WERI-Rb-1 (cell line): ENCODE measurements at regions not wholly inside any gene's neighbourhood (a gene's known extent, or its start where the extent isn't known, plus 50 kb on each side); places are given as distances from the start of the nearest gene placed in this dataset.

ENCODE experiments used
- DNase-seq: peaks from one replicate; pipeline ENCODE4 v3.0.0-alpha.2; 2020
- H3K27ac ChIP-seq: fragments of 250-450 bp; sonication (Bioruptor Pico); 2 replicates; pipeline ENCODE4 v1.5.1; 2020; ENCODE audit warnings: mild to moderate bottlenecking, moderate library complexity
- H3K27me3 ChIP-seq: fragments of 250-450 bp; sonication (Bioruptor Pico); 2 replicates; pipeline ENCODE4 v1.5.1; 2021; ENCODE audit warnings: mild to moderate bottlenecking, low read depth, moderate library complexity; ENCODE audit not compliant: insufficient read depth, severe bottlenecking
- H3K36me3 ChIP-seq: fragments of 250-450 bp; sonication (Bioruptor Pico); 2 replicates; pipeline ENCODE4 v1.5.1; 2020; ENCODE audit warnings: mild to moderate bottlenecking, moderate library complexity
- H3K4me3 ChIP-seq: 2 replicates; pipeline ENCODE4 v1.5.1; 2011; ENCODE audit warnings: low read depth, mild to moderate bottlenecking, control low read depth, low read length
- H3K9me3 ChIP-seq: fragments of 250-450 bp; sonication (Bioruptor Pico); 2 replicates; pipeline ENCODE4 v1.5.1; 2021; ENCODE audit warnings: mild to moderate bottlenecking, moderate library complexity; ENCODE audit not compliant: severe bottlenecking
- CTCF ChIP-seq: IDR thresholded peaks from 2 replicates; pipeline ENCODE4 v1.5.1; 2011; ENCODE audit warnings: low read depth, mild to moderate bottlenecking, control low read depth, inconsistent platforms, low read length

- no peak overlapping the region for H3K27ac ChIP-seq
- no peak for TF ChIP-seq CTCF
- no peaks in the 10 kb centered on the region for H3K9me3 ChIP-seq
- H3K4me3 ChIP-seq, result no peak overlapping the region
- no peak for DNase-seq
- no peaks in the 10 kb centered on the region for H3K36me3 ChIP-seq
- H3K27me3 ChIP-seq, result no peaks in the 10 kb centered on the region
Measured at GRCh38 chr3:64321747-64322146, 96.5 kb upstream of the PRICKLE2 start.

GRCh38 chr3:64319391-64319790, 94.1 kb upstream of the PRICKLE2 start:
- Histone ChIP-seq H3K27ac (no peak overlapping the region), H3K36me3 (no peaks in the 10 kb centered on the region), H3K9me3 (no peaks in the 10 kb centered on the region), H3K4me3 (no peak overlapping the region), H3K27me3 (no peaks in the 10 kb centered on the region)
- TF ChIP-seq CTCF, result peak; percentile 57
- peak; percentile 32 for DNase-seq

- no peak for TF ChIP-seq CTCF
- DNase-seq, result no peak
- Histone ChIP-seq H3K27me3 (no peaks in the 10 kb centered on the region), H3K27ac (no peak overlapping the region), H3K36me3 (no peaks in the 10 kb centered on the region), H3K9me3 (no peaks in the 10 kb centered on the region), H3K4me3 (no peak overlapping the region)
Measured at GRCh38 chr3:64318668-64319271, 93.5 kb upstream of the PRICKLE2 start.

GRCh38 chr3:64318001-64318400, 92.7 kb upstream of the PRICKLE2 start:
- H3K36me3 ChIP-seq, result no peaks in the 10 kb centered on the region
- no peak for DNase-seq
- no peak overlapping the region for H3K4me3 ChIP-seq
- H3K9me3 ChIP-seq, result no peaks in the 10 kb centered on the region
- no peak for TF ChIP-seq CTCF
- H3K27me3 ChIP-seq, result no peaks in the 10 kb centered on the region
- no peak overlapping the region for H3K27ac ChIP-seq

- no peak for DNase-seq
- H3K36me3 ChIP-seq, result no peaks in the 10 kb centered on the region
- no peaks in the 10 kb centered on the region for H3K27me3 ChIP-seq
- no peak for TF ChIP-seq CTCF
- H3K4me3 ChIP-seq, result no peak overlapping the region
- H3K9me3 ChIP-seq, result no peaks in the 10 kb centered on the region
- no peak overlapping the region for H3K27ac ChIP-seq
Measured at GRCh38 chr3:64316971-64317370, 91.7 kb upstream of the PRICKLE2 start.

GRCh38 chr3:64311424-64312061, 86.3 kb upstream of the PRICKLE2 start:
- Histone ChIP-seq H3K9me3 (no peaks in the 10 kb centered on the region), H3K4me3 (no peak overlapping the region), H3K27me3 (no peaks in the 10 kb centered on the region), H3K36me3 (no peaks in the 10 kb centered on the region), H3K27ac (no peak overlapping the region)
- no peak for DNase-seq
- TF ChIP-seq CTCF, result no peak
